ENCODE measurements at regions not wholly inside any gene's neighbourhood (a gene's known extent, or its start where the extent isn't known, plus 50 kb on each side); places are given as distances from the start of the nearest gene placed in this dataset.

GRCh38 chr14:27587103-27587502 lies 989.3 kb upstream of the NOVA1 start:
- TF ChIP-seq EZH2phosphoT487 (IDR thresholded peaks at IDR 0.05; ENCODE audit: borderline replicate concordance, low read length) (no peak), CTCF (IDR thresholded peaks at IDR 0.05; ENCODE audit: low read depth, low read length, poor library complexity, severe bottlenecking) (no peak)

All from DOHH2 (cell line).